Uterus (tissue), 3 donors: ENCODE measurements at regions not wholly inside any gene's neighbourhood (a gene's known extent, or its start where the extent isn't known, plus 50 kb on each side); places are given as distances from the start of the nearest gene placed in this dataset.

Experiments
- DNase-seq, 2 donors: peaks; one replicate each; pipeline ENCODE4 v3.0.0-alpha.2; 2019 to 2020
- H3K27ac ChIP-seq, 2 donors: fragments of 200-600 bp; sonication (generic); 1 replicate in 1 of 2; 2 replicates in 1 of 2; pipeline ENCODE4 v1.5.1; 2016 to 2018
- H3K27me3 ChIP-seq, 2 donors: fragments of 200-600 bp; sonication (generic); one replicate each; pipeline ENCODE4 v1.5.1; 2018 to 2019; ENCODE audit warnings: control low read depth in 1 of 2
- H3K36me3 ChIP-seq, 2 donors: fragments of 200-600 bp; sonication (generic); one replicate each; pipeline ENCODE4 v1.5.1; 2019; ENCODE audit warnings: control low read depth in 1 of 2
- H3K4me1 ChIP-seq, 2 donors: fragments of 200-600 bp; sonication (generic); one replicate each; pipeline ENCODE4 v1.5.1; 2018 to 2019; ENCODE audit warnings: control low read depth in 1 of 2
- H3K4me3 ChIP-seq, 2 donors: fragments of 200-600 bp; sonication (generic); 1 replicate in 1 of 2; 2 replicates in 1 of 2; pipeline ENCODE4 v1.5.1; 2018 to 2019; ENCODE audit warnings: mild to moderate bottlenecking in 1 of 2
- H3K9me3 ChIP-seq, 2 donors: fragments of 200-600 bp; sonication (generic); one replicate each; pipeline ENCODE4 v1.5.1; 2019; ENCODE audit warnings: control low read depth in 1 of 2
- CTCF ChIP-seq, 4 experiments: fragments of 200-600 bp in 2 of 4; fragments of 450-650 bp in 2 of 4; sonication (generic) in 2 of 4; IDR thresholded peaks; one replicate each; pipeline ENCODE4 v1.5.1; 2016 to 2019; ENCODE audit warnings: antibody characterized with exemption in 4 of 4, mild to moderate bottlenecking in 2 of 4, moderate library complexity in 1 of 4
- POLR2A ChIP-seq, 2 donors: fragments of 450-650 bp; IDR thresholded peaks; one replicate each; pipeline ENCODE4 v1.6.1; 2016; ENCODE audit warnings: antibody characterized with exemption in 2 of 2, mild to moderate bottlenecking in 1 of 2, moderate library complexity in 1 of 2
- intact Hi-C: fragments of 100-400 bp; cut with DNase I; formaldehyde crosslinking; loops from one replicate; pipeline ENCODE4 v1.15.1; 2023; ENCODE audit warnings: low total_unique reads
- donor health status: DM: yes; HTN: yes; CAD: no.

GRCh38 chr4:13849778-13850177 lies 222.3 kb upstream of the BOD1L1 start:
- intact Hi-C loops = no loop called here
- no peak overlapping the region for H3K27ac ChIP-seq
- no peak overlapping the region for H3K4me3 ChIP-seq
- H3K27me3 ChIP-seq = no peaks in the 10 kb centered on the region
- no peaks in the 10 kb centered on the region for H3K4me1 ChIP-seq
- TF ChIP-seq POLR2A (IDR thresholded peaks at IDR 0.05) = no peak
- TF ChIP-seq CTCF (IDR thresholded peaks at IDR 0.05) = no peak
- no peaks in the 10 kb centered on the region for H3K36me3 ChIP-seq
- no peak for DNase-seq
- H3K9me3 ChIP-seq = no peaks in the 10 kb centered on the region

- intact Hi-C loops = no loop called here
- H3K9me3 ChIP-seq = no peaks in the 10 kb centered on the region
- TF ChIP-seq CTCF (IDR thresholded peaks at IDR 0.05) (no peak), POLR2A (IDR thresholded peaks at IDR 0.05) (no peak)
These were observed 223.8 kb upstream of the BOD1L1 start for GRCh38 chr4:13851085-13851940.

GRCh38 chr4:13852411-13852810 lies 224.9 kb upstream of the BOD1L1 start:
- H3K27ac ChIP-seq = no peak overlapping the region
- H3K9me3 ChIP-seq = no peaks in the 10 kb centered on the region
- no peak overlapping the region for H3K4me3 ChIP-seq
- no peaks in the 10 kb centered on the region for H3K36me3 ChIP-seq
- no peaks in the 10 kb centered on the region for H3K4me1 ChIP-seq
- DNase-seq = no peak
- TF ChIP-seq CTCF (IDR thresholded peaks at IDR 0.05) (no peak), POLR2A (IDR thresholded peaks at IDR 0.05) (no peak)
- intact Hi-C loops = no loop called here
- H3K27me3 ChIP-seq = no peaks in the 10 kb centered on the region

More at GRCh38 chr4:13851085-13851940, 223.8 kb upstream of the BOD1L1 start:
- DNase-seq = no peak
- Histone ChIP-seq H3K36me3 (no peaks in the 10 kb centered on the region), H3K4me1 (no peaks in the 10 kb centered on the region), H3K27ac (no peak overlapping the region), H3K4me3 (no peak overlapping the region), H3K27me3 (no peaks in the 10 kb centered on the region)

GRCh38 chr4:13856387-13856786 lies 228.9 kb upstream of the BOD1L1 start:
- no peak for DNase-seq
- no peak overlapping the region for H3K27ac ChIP-seq
- H3K4me1 ChIP-seq = no peaks in the 10 kb centered on the region
- no peaks in the 10 kb centered on the region for H3K9me3 ChIP-seq
- intact Hi-C loops = no loop called here
- no peak overlapping the region for H3K4me3 ChIP-seq
- H3K36me3 ChIP-seq = no peaks in the 10 kb centered on the region
- no peaks in the 10 kb centered on the region for H3K27me3 ChIP-seq
- TF ChIP-seq CTCF (IDR thresholded peaks at IDR 0.05) (no peak), POLR2A (IDR thresholded peaks at IDR 0.05) (no peak)

- intact Hi-C loops = no loop called here
- no peaks in the 10 kb centered on the region for H3K9me3 ChIP-seq
- H3K4me1 ChIP-seq = no peaks in the 10 kb centered on the region
- no peak overlapping the region for H3K4me3 ChIP-seq
- H3K27ac ChIP-seq = no peak overlapping the region
- no peak for TF ChIP-seq CTCF (IDR thresholded peaks at IDR 0.05)
- H3K36me3 ChIP-seq = no peaks in the 10 kb centered on the region
- no peak for DNase-seq
- no peaks in the 10 kb centered on the region for H3K27me3 ChIP-seq
These were observed 229.9 kb upstream of the BOD1L1 start for GRCh38 chr4:13857397-13857796.
